C4-2B (cell line): ENCODE measurements at regions not wholly inside any gene's neighbourhood (a gene's known extent, or its start where the extent isn't known, plus 50 kb on each side); places are given as distances from the start of the nearest gene placed in this dataset.

Experiments used
- ZFX ChIP-seq: fragments of 450-650 bp; IDR thresholded peaks from 2 replicates; pipeline ENCODE4 v1.6.1; 2017
- TF ChIP-seq, protein P1 (sequence below): fragments of 450-650 bp; conservative IDR thresholded peaks from 2 replicates; pipeline ENCODE4 v1.5.1; 2017; ENCODE audit warnings: mild to moderate bottlenecking

DNA sequence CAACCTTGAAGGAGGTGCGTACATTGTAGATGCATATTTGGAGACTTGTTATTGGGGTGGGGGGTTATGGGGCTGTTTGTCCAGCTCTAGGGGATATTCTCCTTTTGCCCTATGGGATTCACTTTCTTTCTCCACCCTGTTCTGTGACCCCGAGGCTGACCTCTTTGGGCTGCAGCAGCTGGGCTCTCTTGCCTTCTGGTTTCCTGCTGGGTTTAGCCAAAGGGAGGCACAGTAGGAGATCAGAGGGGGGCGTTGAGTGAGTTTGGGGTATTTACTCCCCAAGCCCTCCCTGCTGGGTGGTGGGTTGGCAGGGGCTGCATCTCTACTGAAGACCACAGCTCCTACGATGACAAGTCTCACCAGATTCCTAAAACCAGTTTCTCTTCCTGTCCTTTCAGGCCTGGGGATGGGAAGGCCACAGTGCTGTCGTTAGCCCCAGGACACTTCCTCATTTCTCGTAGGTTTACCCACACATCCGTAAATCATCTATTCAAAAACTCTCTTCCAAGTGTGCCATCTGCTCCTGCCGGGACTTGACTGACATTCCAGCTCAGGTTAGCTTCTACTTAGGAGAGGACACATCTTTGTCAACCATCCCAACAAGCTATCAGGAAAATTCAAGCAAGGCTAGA lies 127.1 kb downstream of the TMEM30B start:
- TF ChIP-seq, protein P1, sequence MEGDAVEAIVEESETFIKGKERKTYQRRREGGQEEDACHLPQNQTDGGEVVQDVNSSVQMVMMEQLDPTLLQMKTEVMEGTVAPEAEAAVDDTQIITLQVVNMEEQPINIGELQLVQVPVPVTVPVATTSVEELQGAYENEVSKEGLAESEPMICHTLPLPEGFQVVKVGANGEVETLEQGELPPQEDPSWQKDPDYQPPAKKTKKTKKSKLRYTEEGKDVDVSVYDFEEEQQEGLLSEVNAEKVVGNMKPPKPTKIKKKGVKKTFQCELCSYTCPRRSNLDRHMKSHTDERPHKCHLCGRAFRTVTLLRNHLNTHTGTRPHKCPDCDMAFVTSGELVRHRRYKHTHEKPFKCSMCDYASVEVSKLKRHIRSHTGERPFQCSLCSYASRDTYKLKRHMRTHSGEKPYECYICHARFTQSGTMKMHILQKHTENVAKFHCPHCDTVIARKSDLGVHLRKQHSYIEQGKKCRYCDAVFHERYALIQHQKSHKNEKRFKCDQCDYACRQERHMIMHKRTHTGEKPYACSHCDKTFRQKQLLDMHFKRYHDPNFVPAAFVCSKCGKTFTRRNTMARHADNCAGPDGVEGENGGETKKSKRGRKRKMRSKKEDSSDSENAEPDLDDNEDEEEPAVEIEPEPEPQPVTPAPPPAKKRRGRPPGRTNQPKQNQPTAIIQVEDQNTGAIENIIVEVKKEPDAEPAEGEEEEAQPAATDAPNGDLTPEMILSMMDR = no peak
- no peak for TF ChIP-seq ZFX
